ENCODE measurements at regions not wholly inside any gene's neighbourhood (a gene's known extent, or its start where the extent isn't known, plus 50 kb on each side); places are given as distances from the start of the nearest gene placed in this dataset.
"Not testable (repeated sequence)": the region's sequence is repeated elsewhere in the genome, so short reads cannot be mapped to it uniquely, and the experiment has no call there.

GRCh38 chr5:126030698-126031097 lies 392.5 kb upstream of the GRAMD2B start:
- no peak for DNase-seq (ENCODE audit: low read depth, low spot score)

GRCh38 chr5:126031989-126032716 lies 391.1 kb upstream of the GRAMD2B start:
- DNase-seq (ENCODE audit: low read depth, low spot score), result peak; percentile 78

GRCh38 chr5:126043688-126044087 lies 379.5 kb upstream of the GRAMD2B start:
- peak; percentile 34 for DNase-seq (ENCODE audit: low read depth, low spot score)

GRCh38 chr5:126044111-126044668 lies 379.0 kb upstream of the GRAMD2B start:
- DNase-seq (ENCODE audit: low read depth, low spot score), result peak; percentile 82

- no peak for DNase-seq (ENCODE audit: low read depth, low spot score)
These were observed 378.2 kb upstream of the GRAMD2B start for GRCh38 chr5:126044931-126045565.

- DNase-seq (ENCODE audit: low read depth, low spot score), result no peak
These were observed 376.9 kb upstream of the GRAMD2B start for GRCh38 chr5:126046318-126046717.

GRCh38 chr5:126046846-126047571 lies 376.2 kb upstream of the GRAMD2B start:
- no peak for DNase-seq (ENCODE audit: low read depth, low spot score)

GRCh38 chr5:126052120-126052519 lies 371.1 kb upstream of the GRAMD2B start:
- no peak for DNase-seq (ENCODE audit: low read depth, low spot score)

- no peak for DNase-seq (ENCODE audit: low read depth, low spot score)
These were observed 370.4 kb upstream of the GRAMD2B start for GRCh38 chr5:126052791-126053190.

- no peak for DNase-seq (ENCODE audit: low read depth, low spot score)
These were observed 369.6 kb upstream of the GRAMD2B start for GRCh38 chr5:126053630-126054029.

- no peak for DNase-seq (ENCODE audit: low read depth, low spot score)
These were observed 368.4 kb upstream of the GRAMD2B start for GRCh38 chr5:126054577-126055347.

GRCh38 chr5:126055348-126055729 lies 367.9 kb upstream of the GRAMD2B start:
- no peak for DNase-seq (ENCODE audit: low read depth, low spot score)

GRCh38 chr5:126056352-126056751 lies 366.9 kb upstream of the GRAMD2B start:
- DNase-seq (ENCODE audit: low read depth, low spot score), result no peak

GRCh38 chr5:126056851-126057622 lies 366.2 kb upstream of the GRAMD2B start:
- DNase-seq (ENCODE audit: low read depth, low spot score), result no peak

- not testable (repeated sequence) for DNase-seq (ENCODE audit: low read depth, low spot score)
These were observed 364.8 kb upstream of the GRAMD2B start for GRCh38 chr5:126058392-126058791.

- DNase-seq (ENCODE audit: low read depth, low spot score), result no peak
These were observed 360.6 kb upstream of the GRAMD2B start for GRCh38 chr5:126062398-126063221.

- no peak for DNase-seq (ENCODE audit: low read depth, low spot score)
These were observed 358.1 kb upstream of the GRAMD2B start for GRCh38 chr5:126065061-126065460.

- no peak for DNase-seq (ENCODE audit: low read depth, low spot score)
These were observed 356.4 kb upstream of the GRAMD2B start for GRCh38 chr5:126066836-126067235.

GRCh38 chr5:126067404-126067803 lies 355.8 kb upstream of the GRAMD2B start:
- no peak for DNase-seq (ENCODE audit: low read depth, low spot score)

GRCh38 chr5:126069329-126069728 lies 353.9 kb upstream of the GRAMD2B start:
- DNase-seq (ENCODE audit: low read depth, low spot score), result no peak
